ENCODE measurements at regions not wholly inside any gene's neighbourhood (a gene's known extent, or its start where the extent isn't known, plus 50 kb on each side); places are given as distances from the start of the nearest gene placed in this dataset.

GRCh38 chr4:17336986-17337385 lies 174.9 kb downstream of the QDPR start:
- H3K4me2 ChIP-seq (ENCODE audit: control insufficient read depth, insufficient read depth) = no peak overlapping the region
- no peaks in the 10 kb centered on the region for H3K9me3 ChIP-seq (replicated peaks; ENCODE audit: control insufficient read depth, insufficient read depth, low read length)
- FAIRE-seq = no peak
- H3K4me1 ChIP-seq (ENCODE audit: control insufficient read depth, insufficient read depth, low read length) = peaks cover 8% of the 10 kb centered on the region
- POLR2A ChIA-PET = interaction anchor here (0.8 to 1.3 kb wide), 2 partner anchors 10 to 721 kb away, joined by 3 read pairs; no protein-coding TSS in a partner anchor
- SMC1A ChIA-PET (ENCODE audit: uncharacterized antibody, unreplicated experiment) = interaction anchor here (0.8 to 4.0 kb wide), 7 partner anchors 9 to 110 kb away, joined by 3 to 18 read pairs (median 3); no protein-coding TSS in a partner anchor
- in situ Hi-C loops (cut with MboI) (no loop called here), intact Hi-C loops (cut with micrococcal nuclease; ENCODE audit: unreplicated experiment) (loop anchor here (5.0 kb wide), 1 partner anchor 240 kb away; the partner anchor contains the start of gene LAP3)
- H3K27me3 ChIP-seq (replicated peaks in 1 of 2; ENCODE audit: control insufficient read depth in 2 of 2, insufficient read depth in 2 of 2, low read length in 1 of 2) = no peaks in the 10 kb centered on the region
- RAD21 ChIA-PET (ENCODE audit: unreplicated experiment) = interaction anchor here (0.7 to 2.6 kb wide), 5 partner anchors 8 to 135 kb away, joined by 3 to 14 read pairs (median 5); no protein-coding TSS in a partner anchor
- H3K9ac ChIP-seq (ENCODE audit: control insufficient read depth, insufficient read depth, low read length) = no peak overlapping the region
- WGBS (ENCODE audit: insufficient coverage, insufficient replicate concordance, low lambda C conversion rate, missing lambda C conversion rate) = 0% methylated on average over 1 of the region's 1 CpG
- TF ChIP-seq NFIC (IDR thresholded peaks at IDR 0.05; ENCODE audit: low read depth, low read length) (peak; percentile 1; the same call in 1 of the 2 replicates), RELB (IDR thresholded peaks at IDR 0.05; ENCODE audit: low read depth) (peak; percentile 15; the same call in 1 of the 2 replicates), IKZF2 (IDR thresholded peaks at IDR 0.05) (0 out of 4 replicates have a peak, but pooled peaks of 1 of the 2 experiments have one; percentile 6), BACH1 (IDR thresholded peaks at IDR 0.05; ENCODE audit: borderline replicate concordance) (no peak)
- H2AFZ ChIP-seq (ENCODE audit: control insufficient read depth, low read depth, low read length) = no peak overlapping the region
- CTCF ChIA-PET = interaction anchor here (0.7 to 4.0 kb wide), 9 partner anchors 9 to 492 kb away, joined by 3 to 27 read pairs (median 8); no protein-coding TSS in a partner anchor
- no peaks in the 10 kb centered on the region for H4K20me1 ChIP-seq (ENCODE audit: control insufficient read depth, insufficient read depth)
- no peaks in the 10 kb centered on the region for H3K79me2 ChIP-seq (ENCODE audit: control insufficient read depth, insufficient read depth, low read length)
- no peak overlapping the region for H3K27ac ChIP-seq (ENCODE audit: control insufficient read depth, insufficient read depth)
- no peak for DNase-seq (ENCODE audit: low read depth, low spot score)
- no peaks in the 10 kb centered on the region for H3K36me3 ChIP-seq (ENCODE audit: control insufficient read depth in 2 of 2, insufficient read depth in 2 of 2, low read length in 1 of 2)
- BruUV-seq (replicated peaks) = no TSS peak
- H3K4me3 ChIP-seq = no peak overlapping the region
- ATAC-seq = peak; percentile 33
